Stimulated activated CD8-positive, alpha-beta memory T cell treated with anti-CD3 and anti-CD28 coated beads, Interleukin-4, amount 100 ng/mL, for 4 hours (primary cell): ENCODE measurements at regions not wholly inside any gene's neighbourhood (a gene's known extent, or its start where the extent isn't known, plus 50 kb on each side); places are given as distances from the start of the nearest gene placed in this dataset.

Source experiments
- DNase-seq, 2 donors: peaks; one replicate each; pipeline ENCODE4 v3.0.0-alpha.2; 2020; ENCODE audit warnings: low read depth in 2 of 2, low spot score in 1 of 2

DNA sequence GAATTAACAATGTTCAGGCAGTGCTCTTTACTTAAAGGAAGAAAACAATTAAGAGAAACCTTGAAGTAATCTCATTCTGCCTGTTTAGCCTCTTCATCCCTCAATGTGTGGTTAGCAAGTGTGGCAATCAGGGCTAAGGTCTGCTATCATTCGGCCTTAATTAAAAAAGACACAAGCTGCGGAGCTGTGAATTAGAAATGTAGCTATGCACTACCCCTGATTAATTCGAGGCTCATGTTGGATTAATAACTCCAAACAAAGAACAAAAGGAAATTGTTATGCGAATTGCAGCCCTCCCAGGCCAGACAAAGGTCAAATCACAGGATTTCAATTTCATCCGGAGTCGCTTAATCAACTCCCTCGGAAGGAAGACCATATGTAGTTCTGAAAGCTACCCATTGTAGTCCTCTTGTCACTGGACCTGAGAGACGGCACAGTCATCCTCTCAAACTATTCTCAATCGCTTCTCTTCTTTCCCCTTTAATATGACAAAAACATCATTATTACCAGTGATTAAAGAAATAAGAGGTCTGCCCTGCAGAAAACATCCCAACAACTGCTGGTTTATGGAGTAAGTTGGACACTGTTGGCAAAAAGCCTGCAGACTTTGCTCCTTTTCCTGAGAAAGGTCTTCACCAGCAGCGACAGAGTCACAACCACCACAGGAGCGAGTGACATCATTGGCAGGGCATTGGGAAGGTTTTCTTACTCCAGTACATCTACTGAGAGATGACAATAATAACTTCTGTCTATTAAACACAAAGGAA, 71.1 kb upstream of the SOX5 start:
- no peak for DNase-seq

GRCh38 chr12:24015833-24016160, 66.3 kb upstream of the SOX5 start:
- no peak for DNase-seq

- no peak for DNase-seq
Measured at GRCh38 chr12:24014915-24015832, 65.7 kb upstream of the SOX5 start.

DNA sequence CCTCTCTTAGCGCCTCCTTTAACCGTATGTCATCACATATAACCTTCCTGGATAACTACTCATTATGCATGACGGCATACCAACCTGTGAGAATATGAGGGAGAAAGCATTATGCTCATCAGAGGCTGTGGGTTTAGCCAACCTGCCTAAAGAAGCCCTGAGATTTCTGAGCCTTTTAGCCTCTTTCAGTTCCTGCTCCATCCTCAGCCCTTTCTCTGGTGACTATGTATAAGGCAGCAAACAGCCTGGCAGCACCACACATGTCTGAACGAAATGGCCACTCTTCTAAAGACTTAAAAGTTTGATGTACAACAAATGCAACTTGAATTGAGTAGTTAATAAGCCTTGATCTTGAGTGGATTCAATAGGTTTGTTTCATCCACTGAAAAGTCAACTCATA, 64.8 kb upstream of the SOX5 start:
- no peak for DNase-seq

- DNase-seq = no peak
Measured at GRCh38 chr12:24012528-24012927, 63.1 kb upstream of the SOX5 start.

- DNase-seq = no peak
Measured at GRCh38 chr12:24011927-24012507, 62.5 kb upstream of the SOX5 start.

DNA sequence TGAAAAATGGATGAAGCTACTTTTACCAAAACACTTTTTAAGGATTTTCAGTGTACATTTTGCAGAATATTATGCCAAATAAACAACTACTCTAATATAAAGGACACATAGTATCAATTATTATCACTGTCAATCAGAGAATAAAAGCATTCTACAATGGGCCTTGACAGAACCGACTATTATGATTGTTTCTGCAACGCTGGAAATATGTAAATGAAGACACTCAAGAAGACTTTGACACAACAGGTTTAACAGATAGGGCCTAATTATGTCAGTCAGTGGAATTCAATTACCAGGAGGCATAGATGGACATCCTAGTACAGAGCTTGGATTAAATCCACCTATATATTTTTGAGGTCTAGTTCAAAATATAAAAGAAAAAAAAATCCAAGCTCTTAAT, 58.7 kb upstream of the SOX5 start:
- no peak for DNase-seq
